C4-2B (cell line): ENCODE measurements at regions not wholly inside any gene's neighbourhood (a gene's known extent, or its start where the extent isn't known, plus 50 kb on each side); places are given as distances from the start of the nearest gene placed in this dataset.

Experiments
- CTCF ChIP-seq: fragments of 450-650 bp; conservative IDR thresholded peaks from 2 replicates; pipeline ENCODE4 v1.5.1; 2017; ENCODE audit warnings: mild to moderate bottlenecking
- ZFX ChIP-seq: fragments of 450-650 bp; IDR thresholded peaks from 2 replicates; pipeline ENCODE4 v1.6.1; 2017

- TF ChIP-seq CTCF, result no peak; the same call in 1 of the 2 replicates
- TF ChIP-seq ZFX, result no peak
Measured at GRCh38 chr4:170227928-170228327, 138.2 kb upstream of the AADAT start.
